Chondrocyte (in vitro differentiated cells): ENCODE measurements at regions not wholly inside any gene's neighbourhood (a gene's known extent, or its start where the extent isn't known, plus 50 kb on each side); places are given as distances from the start of the nearest gene placed in this dataset.

Experiments
- DNase-seq: peaks from one replicate; pipeline ENCODE4 v3.0.0; 2021; ENCODE audit warnings: mixed read lengths, low spot score
- H3K27ac Mint-ChIP-seq: one replicate; pipeline ENCODE4 v1.8.0; 2021; ENCODE audit warnings: mild to moderate bottlenecking, moderate library complexity, mixed read lengths; ENCODE audit not compliant: unreplicated experiment
- H3K27me3 Mint-ChIP-seq: 2 replicates; pipeline ENCODE4 v1.8.0; 2021; ENCODE audit warnings: low read depth, mixed read lengths
- H3K36me3 Mint-ChIP-seq: 2 replicates; pipeline ENCODE4 v1.8.0; 2021; ENCODE audit warnings: low read depth, mixed read lengths
- H3K4me1 Mint-ChIP-seq: 2 replicates; pipeline ENCODE4 v1.8.0; 2021; ENCODE audit warnings: low read depth, mild to moderate bottlenecking, mixed read lengths
- H3K4me3 Mint-ChIP-seq: one replicate; pipeline ENCODE4 v1.8.0; 2021; ENCODE audit warnings: mild to moderate bottlenecking, moderate library complexity, mixed read lengths; ENCODE audit not compliant: unreplicated experiment
- H3K9me3 Mint-ChIP-seq: 2 replicates; pipeline ENCODE4 v1.8.0; 2021; ENCODE audit warnings: low read depth, mixed read lengths
- CTCF ChIP-seq: fragments of 200-600 bp; sonication (generic); IDR thresholded peaks from 2 replicates; pipeline ENCODE4 v1.5.0; 2021; ENCODE audit warnings: antibody characterized with exemption, mild to moderate bottlenecking, moderate library complexity

- Mint-ChIP-seq H3K4me1 (peaks cover 5% of the 10 kb centered on the region), H3K27ac (no peak overlapping the region), H3K36me3 (peaks cover 3% of the 10 kb centered on the region), H3K27me3 (no peaks in the 10 kb centered on the region), H3K9me3 (peaks cover 11% of the 10 kb centered on the region), H3K4me3 (no peak overlapping the region)
- TF ChIP-seq CTCF: no peak
- DNase-seq: no peak
Observed at GRCh38 chr6:141211845-141212244, 920.9 kb upstream of the GJE1 start.

- H3K4me1 Mint-ChIP-seq: peaks cover 5% of the 10 kb centered on the region
- no peaks in the 10 kb centered on the region for H3K27me3 Mint-ChIP-seq
- no peak for DNase-seq
- H3K27ac Mint-ChIP-seq: no peak overlapping the region
- TF ChIP-seq CTCF: no peak
- peaks cover 8% of the 10 kb centered on the region for H3K9me3 Mint-ChIP-seq
- H3K36me3 Mint-ChIP-seq: peaks cover 1% of the 10 kb centered on the region
- H3K4me3 Mint-ChIP-seq: no peak overlapping the region
Observed at GRCh38 chr6:141210901-141211300, 921.8 kb upstream of the GJE1 start.

GRCh38 chr6:141209890-141210289 lies 922.8 kb upstream of the GJE1 start:
- no peak for DNase-seq
- no peaks in the 10 kb centered on the region for H3K27me3 Mint-ChIP-seq
- TF ChIP-seq CTCF: no peak
- H3K4me1 Mint-ChIP-seq: peaks cover 5% of the 10 kb centered on the region
- no peak overlapping the region for H3K27ac Mint-ChIP-seq
- H3K36me3 Mint-ChIP-seq: peaks cover 1% of the 10 kb centered on the region
- peaks cover 11% of the 10 kb centered on the region for H3K9me3 Mint-ChIP-seq
- H3K4me3 Mint-ChIP-seq: no peak overlapping the region

- no peak overlapping the region for H3K27ac Mint-ChIP-seq
- H3K9me3 Mint-ChIP-seq: peaks cover 8% of the 10 kb centered on the region
- no peaks in the 10 kb centered on the region for H3K27me3 Mint-ChIP-seq
- peaks cover 1% of the 10 kb centered on the region for H3K36me3 Mint-ChIP-seq
- no peak for TF ChIP-seq CTCF
- peaks cover 20% of the 10 kb centered on the region for H3K4me1 Mint-ChIP-seq
- no peak for DNase-seq
- no peak overlapping the region for H3K4me3 Mint-ChIP-seq
Observed at GRCh38 chr6:141208101-141208500, 924.6 kb upstream of the GJE1 start.

GRCh38 chr6:141203902-141204575 lies 928.7 kb upstream of the GJE1 start:
- Mint-ChIP-seq H3K9me3 (peaks cover 8% of the 10 kb centered on the region), H3K4me1 (peaks cover 25% of the 10 kb centered on the region), H3K36me3 (no peaks in the 10 kb centered on the region), H3K27ac (no peak overlapping the region), H3K4me3 (no peak overlapping the region), H3K27me3 (no peaks in the 10 kb centered on the region)
- DNase-seq: no peak
- TF ChIP-seq CTCF: no peak
